Loucy (cell line): ENCODE measurements at regions not wholly inside any gene's neighbourhood (a gene's known extent, or its start where the extent isn't known, plus 50 kb on each side); places are given as distances from the start of the nearest gene placed in this dataset.
"Not testable (repeated sequence)": the region's sequence is repeated elsewhere in the genome, so short reads cannot be mapped to it uniquely, and the experiment has no call there.

ENCODE experiments used
- H2AFZ ChIP-seq: fragments of 200-600 bp; sonication (generic); 2 replicates; pipeline ENCODE4 v1.6.0; 2016; ENCODE audit warnings: antibody characterized with exemption, mild to moderate bottlenecking, low read length, moderate library complexity
- H3F3A ChIP-seq: fragments of 200-600 bp; 2 replicates; pipeline ENCODE4 v1.6.0; 2016; ENCODE audit warnings: antibody characterized with exemption, low read depth, mild to moderate bottlenecking
- H3K27me3 ChIP-seq: fragments of 200-600 bp; sonication (generic); 2 replicates; pipeline ENCODE4 v1.6.1; 2014; ENCODE audit warnings: low read length, mild to moderate bottlenecking; ENCODE audit not compliant: insufficient read depth, poor library complexity, severe bottlenecking
- H3K36me3 ChIP-seq: fragments of 200-600 bp; sonication (generic); 2 replicates; pipeline ENCODE4 v1.6.1; 2016; ENCODE audit warnings: low read length; ENCODE audit not compliant: insufficient read depth
- H3K4me1 ChIP-seq: fragments of 200-600 bp; sonication (generic); 2 replicates; pipeline ENCODE4 v1.5.1; 2014; ENCODE audit warnings: low read length, mild to moderate bottlenecking; ENCODE audit not compliant: insufficient read depth, poor library complexity, severe bottlenecking
- H3K4me2 ChIP-seq: fragments of 200-600 bp; sonication (generic); 2 replicates; pipeline ENCODE4 v1.6.0; 2014; ENCODE audit warnings: antibody characterized with exemption, low read length, low read depth, mild to moderate bottlenecking; ENCODE audit not compliant: poor library complexity, severe bottlenecking
- H3K4me3 ChIP-seq: fragments of 200-600 bp; sonication (generic); 2 replicates; pipeline ENCODE4 v1.5.1; 2014; ENCODE audit warnings: low read length, mild to moderate bottlenecking, mixed read lengths; ENCODE audit not compliant: poor library complexity, severe bottlenecking
- H3K79me2 ChIP-seq: fragments of 200-600 bp; sonication (generic); 2 replicates; pipeline ENCODE4 v1.6.1; 2014; ENCODE audit warnings: low read length; ENCODE audit not compliant: insufficient read depth
- H3K9ac ChIP-seq: fragments of 200-600 bp; sonication (generic); 2 replicates; pipeline ENCODE4 v1.6.0; 2014; ENCODE audit warnings: mild to moderate bottlenecking, low read depth, low read length, moderate library complexity; ENCODE audit not compliant: poor library complexity, severe bottlenecking
- H3K9me2 ChIP-seq: fragments of 200-600 bp; sonication (generic); replicated peaks from 2 replicates; pipeline ENCODE4 v1.6.1; 2016; ENCODE audit warnings: low read depth, low read length, mixed read lengths
- H3K9me3 ChIP-seq: fragments of 200-600 bp; sonication (generic); 2 replicates; pipeline ENCODE4 v1.6.1; 2014; ENCODE audit warnings: mild to moderate bottlenecking, antibody characterized with exemption, low read length, low read depth; ENCODE audit not compliant: insufficient read depth
- H4K20me1 ChIP-seq: fragments of 200-600 bp; sonication (generic); 2 replicates; pipeline ENCODE4 v1.6.0; 2014; ENCODE audit warnings: antibody characterized with exemption, low read length, mild to moderate bottlenecking; ENCODE audit not compliant: insufficient read depth, poor library complexity, severe bottlenecking
- CTCF ChIP-seq: fragments of 200-600 bp; sonication (generic); conservative IDR thresholded peaks from 2 replicates; pipeline ENCODE4 v1.5.1; 2014; ENCODE audit warnings: mild to moderate bottlenecking, antibody characterized with exemption, low read length
- EZH2phosphoT487 ChIP-seq: fragments of 200-600 bp; IDR thresholded peaks from 2 replicates; pipeline ENCODE4 v1.6.1; 2018; ENCODE audit warnings: antibody characterized with exemption, mild to moderate bottlenecking, moderate library complexity, borderline replicate concordance

- H2AFZ ChIP-seq = no peak overlapping the region
- H3K79me2 ChIP-seq = no peaks in the 10 kb centered on the region
- no peaks in the 10 kb centered on the region for H3K9me3 ChIP-seq
- TF ChIP-seq CTCF = no peak
- no peak for TF ChIP-seq EZH2phosphoT487
- no peaks in the 10 kb centered on the region; the same call in 1 of the 2 replicates for H3K9me2 ChIP-seq
- no peak overlapping the region for H3K4me3 ChIP-seq
- H3K9ac ChIP-seq = no peak overlapping the region
- H3K27me3 ChIP-seq = no peaks in the 10 kb centered on the region
- no peak overlapping the region for H3K4me2 ChIP-seq
- no peaks in the 10 kb centered on the region for H4K20me1 ChIP-seq
- no peaks in the 10 kb centered on the region for H3F3A ChIP-seq
- no peaks in the 10 kb centered on the region for H3K4me1 ChIP-seq
- H3K36me3 ChIP-seq = no peaks in the 10 kb centered on the region
Observed at GRCh38 chr6:9028086-9028485, 592.7 kb upstream of the SLC35B3 start.

GRCh38 chr6:9025796-9026394 lies 590.5 kb upstream of the SLC35B3 start:
- TF ChIP-seq CTCF (no peak), EZH2phosphoT487 (no peak)
- Histone ChIP-seq H3K4me2 (no peak overlapping the region), H3K9me2 (no peaks in the 10 kb centered on the region; the same call in 1 of the 2 replicates), H3K36me3 (no peaks in the 10 kb centered on the region), H3F3A (no peaks in the 10 kb centered on the region), H3K9me3 (no peaks in the 10 kb centered on the region), H3K79me2 (no peaks in the 10 kb centered on the region), H3K27me3 (no peaks in the 10 kb centered on the region), H4K20me1 (no peaks in the 10 kb centered on the region), H2AFZ (no peak overlapping the region), H3K9ac (no peak overlapping the region), H3K4me1 (no peaks in the 10 kb centered on the region), H3K4me3 (no peak overlapping the region)

GRCh38 chr6:9025228-9025627 lies 589.9 kb upstream of the SLC35B3 start:
- Histone ChIP-seq H3K4me3 (no peak overlapping the region), H3K9me3 (no peaks in the 10 kb centered on the region), H3F3A (no peaks in the 10 kb centered on the region), H2AFZ (no peak overlapping the region), H3K9me2 (no peaks in the 10 kb centered on the region; the same call in 1 of the 2 replicates), H3K79me2 (no peaks in the 10 kb centered on the region), H4K20me1 (no peaks in the 10 kb centered on the region), H3K4me1 (no peaks in the 10 kb centered on the region), H3K4me2 (no peak overlapping the region), H3K27me3 (no peaks in the 10 kb centered on the region), H3K9ac (no peak overlapping the region), H3K36me3 (no peaks in the 10 kb centered on the region)
- TF ChIP-seq EZH2phosphoT487 = no peak
- TF ChIP-seq CTCF = no peak

- H3F3A ChIP-seq, H3K9me2 ChIP-seq, H3K4me1 ChIP-seq, H3K27me3 ChIP-seq, H3K9me3 ChIP-seq, H3K9ac ChIP-seq, H4K20me1 ChIP-seq, H3K4me3 ChIP-seq, H3K36me3 ChIP-seq, H2AFZ ChIP-seq, H3K79me2 ChIP-seq, H3K4me2 ChIP-seq: not testable (repeated sequence)
Observed at GRCh38 chr6:9024246-9024645, 588.9 kb upstream of the SLC35B3 start.
